Panc1 (cell line): ENCODE measurements at regions not wholly inside any gene's neighbourhood (a gene's known extent, or its start where the extent isn't known, plus 50 kb on each side); places are given as distances from the start of the nearest gene placed in this dataset.

Experiments
- ATAC-seq: fragments of 200-7000 bp; cut with Tn5 transposase; 2 replicates; pipeline ENCODE4 v1.9.1; 2020; ENCODE audit warnings: mild to moderate bottlenecking, moderate library complexity
- BruUV-seq: library from RNA; stranded (reverse); fragments of 400-500 nt; replicated peaks from 2 replicates; lab custom pipeline; 2021; lab: Mats Ljungman, UMichigan
- CTCF ChIA-PET: fragments of 300-600 bp; sonication (Branson Sonifier 250); formaldehyde crosslinking; loops from one replicate; lab custom pipeline; 2022; ENCODE audit warnings: antibody characterized with exemption; lab: Charles Lee
- POLR2A ChIA-PET: fragments of 300-600 bp; sonication (Branson Sonifier 250); formaldehyde crosslinking; loops from one replicate; lab custom pipeline; 2022; ENCODE audit warnings: antibody characterized with exemption; lab: Charles Lee
- DNase-seq: peaks from one replicate; pipeline ENCODE4 v3.0.0-alpha.2; 2010; ENCODE audit warnings: low read depth, low spot score
- H3K27ac ChIP-seq: 2 replicates; pipeline ENCODE4 v1.5.1; 2011; ENCODE audit warnings: mild to moderate bottlenecking, low read length, inconsistent platforms
- H3K27me3 ChIP-seq: fragments of 200-500 bp; sonication (Bioruptor generic); 2 replicates; pipeline ENCODE4 v1.6.0; 2014; ENCODE audit warnings: low read length, inconsistent platforms; ENCODE audit not compliant: control insufficient read depth, insufficient read depth
- H3K36me3 ChIP-seq: fragments of 200-500 bp; sonication (Bioruptor generic); 2 replicates; pipeline ENCODE4 v1.5.1; 2014; ENCODE audit warnings: inconsistent platforms, mild to moderate bottlenecking, low read length, moderate library complexity; ENCODE audit not compliant: control insufficient read depth, insufficient read depth
- H3K4me1 ChIP-seq: 2 replicates; pipeline ENCODE4 v1.5.1; 2011; ENCODE audit warnings: inconsistent platforms, mild to moderate bottlenecking, low read length, moderate library complexity; ENCODE audit not compliant: control insufficient read depth, insufficient read depth
- H3K4me3 ChIP-seq, 2 experiments: 2 replicates each; pipeline ENCODE4 v1.5.1; 2011 to 2012; ENCODE audit warnings: low read depth in 2 of 2, low read length in 2 of 2, mild to moderate bottlenecking in 2 of 2, inconsistent platforms in 1 of 2, moderate library complexity in 1 of 2
- H3K9me3 ChIP-seq: fragments of 200-500 bp; sonication (Bioruptor generic); 2 replicates; pipeline ENCODE4 v1.5.1; 2014; ENCODE audit warnings: low read depth, mild to moderate bottlenecking, inconsistent platforms, low read length, moderate library complexity; ENCODE audit not compliant: control insufficient read depth, insufficient read depth
- POLR2AphosphoS5 ChIP-seq: IDR thresholded peaks from 2 replicates; pipeline ENCODE4 v1.6.1; 2012; ENCODE audit warnings: mild to moderate bottlenecking, low read depth, low read length, moderate library complexity
- REST ChIP-seq, 2 experiments: IDR thresholded peaks; 2 replicates each; pipeline ENCODE4 v1.6.1; 2011 to 2012; ENCODE audit warnings: low read depth in 2 of 2, control low read depth in 1 of 2, low read length in 1 of 2, mild to moderate bottlenecking in 1 of 2, moderate library complexity in 1 of 2; ENCODE audit not compliant: insufficient read depth in 1 of 2
- SIN3A ChIP-seq: IDR thresholded peaks from 2 replicates; pipeline ENCODE4 v1.6.1; 2012; ENCODE audit warnings: low read depth, mild to moderate bottlenecking, low read length, moderate library complexity, borderline replicate concordance; ENCODE audit not compliant: insufficient read depth
- TCF7L2 ChIP-seq: IDR thresholded peaks from 2 replicates; pipeline ENCODE4 v1.6.1; 2011; ENCODE audit warnings: mild to moderate bottlenecking, low read depth, low read length, inconsistent platforms
- in situ Hi-C: cut with HindIII; loops from 2 replicates; pipeline ENCODE4 v1.10.0; 2016; ENCODE audit warnings: low sequenced_read_pairs, low pct_unique_long_range_greater_than_20kb
- intact Hi-C: fragments of 100-400 bp; cut with micrococcal nuclease; formaldehyde crosslinking; loops from one replicate; pipeline ENCODE4 v1.10.0; 2022; ENCODE audit not compliant: unreplicated experiment
- TF ChIP-seq, protein P1 (sequence below): fragments of 450-650 bp; IDR thresholded peaks from 2 replicates; pipeline ENCODE4 v1.5.1; 2017; ENCODE audit warnings: mild to moderate bottlenecking

DNA sequence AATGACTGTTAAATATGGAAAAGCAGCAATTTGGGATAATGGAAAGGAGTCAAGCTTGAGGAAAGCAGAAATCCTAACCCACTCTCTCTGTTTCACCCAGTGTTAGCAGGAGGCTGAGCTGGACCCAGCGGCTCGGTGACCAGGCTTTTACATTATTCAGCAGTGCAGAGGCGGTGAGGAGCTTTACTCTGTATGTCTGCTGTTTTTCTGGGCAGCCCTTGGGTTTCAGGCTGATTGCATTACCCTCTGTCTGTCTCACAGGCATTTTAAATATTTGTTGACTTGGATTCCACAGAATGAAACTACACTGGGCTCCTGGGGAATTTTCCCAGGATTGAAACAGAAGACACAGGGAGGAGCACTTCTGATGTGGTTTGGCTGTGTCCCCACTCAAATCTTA lies 368.0 kb downstream of the GALR1 start:
- H3K27ac ChIP-seq, result no peak overlapping the region
- TF ChIP-seq REST (IDR thresholded peaks at IDR 0.05; ENCODE audit: insufficient read depth in 1 of 2, low read depth in 2 of 2, low read length in 1 of 2), result no peak
- TF ChIP-seq POLR2AphosphoS5, result no peak
- TF ChIP-seq TCF7L2, result no peak
- no peak for TF ChIP-seq SIN3A
- TF ChIP-seq, protein P1, sequence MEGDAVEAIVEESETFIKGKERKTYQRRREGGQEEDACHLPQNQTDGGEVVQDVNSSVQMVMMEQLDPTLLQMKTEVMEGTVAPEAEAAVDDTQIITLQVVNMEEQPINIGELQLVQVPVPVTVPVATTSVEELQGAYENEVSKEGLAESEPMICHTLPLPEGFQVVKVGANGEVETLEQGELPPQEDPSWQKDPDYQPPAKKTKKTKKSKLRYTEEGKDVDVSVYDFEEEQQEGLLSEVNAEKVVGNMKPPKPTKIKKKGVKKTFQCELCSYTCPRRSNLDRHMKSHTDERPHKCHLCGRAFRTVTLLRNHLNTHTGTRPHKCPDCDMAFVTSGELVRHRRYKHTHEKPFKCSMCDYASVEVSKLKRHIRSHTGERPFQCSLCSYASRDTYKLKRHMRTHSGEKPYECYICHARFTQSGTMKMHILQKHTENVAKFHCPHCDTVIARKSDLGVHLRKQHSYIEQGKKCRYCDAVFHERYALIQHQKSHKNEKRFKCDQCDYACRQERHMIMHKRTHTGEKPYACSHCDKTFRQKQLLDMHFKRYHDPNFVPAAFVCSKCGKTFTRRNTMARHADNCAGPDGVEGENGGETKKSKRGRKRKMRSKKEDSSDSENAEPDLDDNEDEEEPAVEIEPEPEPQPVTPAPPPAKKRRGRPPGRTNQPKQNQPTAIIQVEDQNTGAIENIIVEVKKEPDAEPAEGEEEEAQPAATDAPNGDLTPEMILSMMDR, result no peak
- intact Hi-C loops, result no loop called here

DNA sequence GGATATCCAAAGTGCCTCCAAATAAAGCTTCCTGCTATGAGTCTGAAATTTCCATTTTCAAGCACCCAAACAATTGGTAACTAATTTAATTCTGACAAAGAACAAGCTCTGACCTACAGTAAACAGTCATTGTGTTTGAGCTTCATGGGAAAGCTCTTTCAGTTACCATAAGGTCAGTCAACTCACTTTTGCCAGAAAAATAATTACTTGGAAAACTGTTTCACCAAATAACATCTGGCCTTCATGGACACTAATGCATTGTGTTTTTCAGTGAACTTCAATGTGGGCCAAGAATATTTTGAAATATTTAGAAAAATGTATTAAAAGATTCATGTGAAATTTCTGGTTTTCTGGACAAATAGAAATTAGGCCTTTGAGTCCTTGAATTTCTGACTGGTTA lies 369.9 kb downstream of the GALR1 start:
- Histone ChIP-seq H3K4me1 (no peaks in the 10 kb centered on the region; the same call in 1 of the 2 replicates), H3K27ac (no peak overlapping the region), H3K9me3 (no peaks in the 10 kb centered on the region), H3K36me3 (no peaks in the 10 kb centered on the region), H3K4me3 (no peak overlapping the region), H3K27me3 (no peaks in the 10 kb centered on the region)
- in situ Hi-C loops, result no loop called here
- ATAC-seq, result no peak
- TF ChIP-seq, protein P1, result no peak
- no peak for TF ChIP-seq POLR2AphosphoS5
- TF ChIP-seq SIN3A, result no peak
- ChIA-PET CTCF (no interaction called here), POLR2A (interaction anchor here (0.5 kb wide), 1 partner anchor 1424 kb away, joined by 4 read pairs; no protein-coding TSS in a partner anchor)
- DNase-seq, result no peak
- BruUV-seq, result no TSS peak
- intact Hi-C loops, result no loop called here

More for the DNA sequence above, 368.0 kb downstream of the GALR1 start:
- in situ Hi-C loops, result no loop called here
- Histone ChIP-seq H3K4me1 (no peaks in the 10 kb centered on the region; the same call in 1 of the 2 replicates), H3K9me3 (no peaks in the 10 kb centered on the region), H3K4me3 (no peak overlapping the region), H3K36me3 (no peaks in the 10 kb centered on the region), H3K27me3 (0 out of 2 replicates have a peak, but pooled peaks cover 1% of the 10 kb centered on the region)
- ATAC-seq (no peak), DNase-seq (no peak)
- CTCF ChIA-PET, result no interaction called here
- POLR2A ChIA-PET, result no interaction called here
- BruUV-seq, result no TSS peak
